HG03066 (cell line): ENCODE measurements at regions not wholly inside any gene's neighbourhood (a gene's known extent, or its start where the extent isn't known, plus 50 kb on each side); places are given as distances from the start of the nearest gene placed in this dataset.

Experiments used
- ATAC-seq: cut with Tn5 transposase; IDR thresholded peaks from one replicate; pipeline ENCODE4 v1.9.1; 2021; ENCODE audit warnings: low read depth; ENCODE audit not compliant: unreplicated experiment

DNA sequence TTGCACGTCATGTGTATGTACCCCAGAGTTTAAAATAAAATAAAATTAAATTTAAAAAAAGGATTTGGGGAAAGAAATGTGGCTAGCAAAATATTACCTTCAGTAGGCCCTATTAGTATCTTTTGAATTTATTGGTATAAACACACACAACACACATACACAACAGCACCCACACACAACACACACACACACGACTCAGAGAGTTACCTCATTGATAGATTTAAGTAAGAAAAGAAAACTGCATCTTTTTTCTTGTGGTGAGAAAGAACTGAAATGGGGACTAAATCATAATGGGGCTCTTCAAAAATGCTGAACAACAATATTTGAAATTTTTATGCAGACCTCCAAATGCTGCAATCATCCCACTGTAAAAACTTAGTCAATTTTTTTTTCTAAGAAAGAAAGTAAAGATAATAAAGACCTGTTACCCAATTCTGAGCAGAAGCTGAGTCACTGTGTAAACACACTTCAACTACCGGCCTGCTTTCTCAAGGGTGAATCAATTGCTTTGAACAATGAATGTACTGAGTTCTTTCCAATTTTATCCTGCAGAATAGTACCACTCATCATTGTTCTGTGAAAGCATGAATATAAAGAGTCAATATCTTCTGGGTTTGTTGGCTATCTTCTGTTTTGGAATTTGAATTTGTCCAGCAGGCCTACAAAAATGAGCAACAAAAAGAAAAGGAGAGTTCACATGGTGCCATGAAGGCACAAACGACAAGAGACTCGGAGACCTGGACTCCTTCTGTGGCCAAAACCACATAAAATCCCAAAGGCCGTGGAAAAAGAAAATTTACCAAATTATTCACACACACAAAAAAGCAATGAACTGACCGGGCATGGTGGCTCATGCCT, 57.9 kb upstream of the CCNG1 start:
- ATAC-seq: no peak

GRCh38 chr5:163381832-163382231, 55.6 kb upstream of the CCNG1 start:
- ATAC-seq: no peak

GRCh38 chr5:163383754-163384153, 53.6 kb upstream of the CCNG1 start:
- ATAC-seq: no peak

GRCh38 chr5:163384669-163385068, 52.7 kb upstream of the CCNG1 start:
- ATAC-seq: no peak

GRCh38 chr5:163385271-163385670, 52.1 kb upstream of the CCNG1 start:
- no peak for ATAC-seq

DNA sequence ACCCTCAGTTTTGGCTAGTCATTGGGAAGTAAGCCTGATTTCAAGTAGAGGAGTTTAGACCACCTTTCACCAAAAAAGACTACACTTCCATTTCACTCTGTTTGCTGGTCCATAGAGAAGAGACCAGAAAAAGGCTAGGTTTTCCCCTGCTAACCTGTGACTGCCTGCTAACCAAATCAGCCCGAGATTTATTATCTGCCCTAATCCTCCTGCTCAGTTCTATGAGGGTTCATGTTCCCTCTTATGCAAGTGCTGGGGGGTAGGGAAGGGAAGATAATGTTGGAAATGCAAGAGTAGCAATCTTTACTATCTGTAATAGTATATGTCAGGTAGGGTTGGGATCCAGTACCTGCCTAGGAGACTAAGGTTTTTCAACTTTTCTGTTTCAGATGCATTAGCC, 51.6 kb upstream of the CCNG1 start:
- no peak for ATAC-seq

DNA sequence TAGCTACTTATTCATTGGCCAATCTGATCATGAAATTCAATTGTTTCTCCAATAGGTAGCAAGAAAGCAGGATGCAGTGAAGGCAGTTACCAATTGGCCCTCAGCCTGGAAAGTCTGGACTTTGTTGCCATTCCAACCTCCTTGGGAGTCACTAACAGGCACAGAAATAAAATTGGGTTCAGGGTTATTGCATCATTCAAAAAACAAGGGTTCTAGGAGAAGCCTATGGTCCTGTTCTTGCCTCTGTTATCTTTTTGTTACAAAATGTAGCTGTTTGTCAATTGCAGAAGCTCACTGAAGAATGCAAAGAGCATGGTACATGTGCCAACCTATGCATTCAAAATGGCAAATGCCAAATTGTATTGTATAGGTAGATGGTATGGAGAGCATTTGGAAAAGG, 51.0 kb upstream of the CCNG1 start:
- ATAC-seq: no peak

- no peak for ATAC-seq
These were observed 49.6 kb upstream of the CCNG1 start for GRCh38 chr5:163387589-163388343.
